GM19025 (cell line): ENCODE measurements at regions not wholly inside any gene's neighbourhood (a gene's known extent, or its start where the extent isn't known, plus 50 kb on each side); places are given as distances from the start of the nearest gene placed in this dataset.
"Not testable (repeated sequence)": the region's sequence is repeated elsewhere in the genome, so short reads cannot be mapped to it uniquely, and the experiment has no call there.

ENCODE experiments used
- ATAC-seq: cut with Tn5 transposase; IDR thresholded peaks from one replicate; pipeline ENCODE4 v1.9.1; 2021; ENCODE audit warnings: mild to moderate bottlenecking, low read depth, moderate library complexity; ENCODE audit not compliant: unreplicated experiment

DNA sequence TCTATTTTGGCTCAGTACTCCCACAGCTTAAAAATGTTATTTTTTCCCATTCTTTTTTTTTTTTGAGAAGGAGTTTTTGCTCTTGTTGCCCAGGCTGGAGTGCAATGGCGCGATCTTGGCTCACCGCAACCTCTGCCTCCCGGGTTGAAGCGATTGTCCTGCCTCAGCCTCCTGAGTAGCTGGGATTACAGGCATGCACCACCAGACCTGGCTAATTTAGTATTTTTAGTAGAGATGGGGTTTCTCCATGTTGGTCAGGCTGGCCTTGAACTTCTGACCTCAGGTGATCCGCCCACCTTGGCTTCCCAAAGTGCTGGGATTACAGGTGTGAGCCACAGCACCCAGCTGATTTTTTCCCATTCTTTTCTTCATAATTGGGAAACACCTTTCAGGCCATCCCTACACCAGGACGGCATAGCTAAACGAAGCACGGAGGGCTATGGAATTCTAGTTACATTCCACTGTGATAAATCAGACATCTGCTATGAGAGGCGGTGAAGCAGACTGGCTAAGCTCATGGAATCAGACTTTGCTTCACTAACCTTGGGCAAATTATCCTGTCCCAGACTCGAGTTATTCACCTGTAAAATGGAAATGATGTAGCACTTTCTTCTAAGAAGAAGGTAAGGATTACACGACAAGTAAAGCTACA is 68.7 kb upstream of the ZFAND5 start:
- not testable (repeated sequence) for ATAC-seq

DNA sequence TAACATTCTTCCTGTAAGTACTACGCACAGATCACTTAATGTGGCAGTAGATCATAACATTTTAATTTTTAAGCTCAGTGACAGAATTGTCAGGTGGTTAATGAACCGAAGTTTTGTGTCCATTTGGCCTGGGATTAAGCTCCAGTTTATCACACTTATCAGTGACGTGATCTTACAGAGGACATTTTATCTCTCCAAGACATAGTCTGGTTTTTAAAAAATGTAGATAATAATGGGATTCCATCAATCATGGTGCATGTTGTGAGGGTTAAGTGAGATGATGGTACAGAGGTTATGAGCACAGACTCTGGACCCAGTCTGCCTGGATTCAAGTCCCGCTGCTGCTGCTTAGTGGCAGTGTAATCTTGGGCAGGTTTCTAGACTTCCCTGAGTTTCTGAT is 66.0 kb upstream of the ZFAND5 start:
- no peak for ATAC-seq

DNA sequence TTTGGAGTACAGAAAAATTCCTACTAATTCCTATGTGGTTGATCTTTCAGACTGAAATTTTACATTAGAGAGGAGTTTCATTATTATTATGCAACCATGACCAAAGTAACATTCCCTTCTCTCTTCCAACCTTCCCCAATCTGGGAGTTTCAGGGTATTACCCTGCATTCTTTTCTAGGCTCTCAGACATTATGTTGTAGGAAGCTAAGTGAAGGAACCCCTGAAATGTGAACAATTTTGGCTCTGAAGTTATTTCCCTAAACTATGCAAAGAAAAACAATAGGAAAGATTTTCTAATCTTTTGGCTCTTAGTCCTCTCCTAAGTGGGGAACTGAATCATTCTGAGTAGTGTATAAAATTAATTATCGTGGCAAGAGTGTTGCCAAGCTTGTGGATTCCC is 63.3 kb upstream of the ZFAND5 start:
- no peak for ATAC-seq

DNA sequence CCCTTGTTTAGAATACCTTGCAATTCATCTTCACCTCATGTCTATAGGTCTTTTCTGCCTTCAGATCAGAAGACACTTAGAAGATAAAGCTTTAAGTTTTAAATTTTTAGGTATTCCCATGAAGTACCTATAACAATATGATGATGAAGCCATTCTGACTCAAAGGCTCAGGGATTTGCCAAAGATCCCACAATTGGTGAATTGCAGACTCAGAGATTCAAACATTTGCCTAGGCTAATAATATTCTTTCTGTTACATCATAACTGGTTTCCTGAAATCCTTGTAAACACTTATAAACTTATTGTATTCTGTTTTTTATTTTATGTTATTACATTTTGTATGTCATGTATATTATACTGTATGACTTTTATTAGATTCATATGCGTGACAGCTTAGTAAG is 62.8 kb upstream of the ZFAND5 start:
- no peak for ATAC-seq

DNA sequence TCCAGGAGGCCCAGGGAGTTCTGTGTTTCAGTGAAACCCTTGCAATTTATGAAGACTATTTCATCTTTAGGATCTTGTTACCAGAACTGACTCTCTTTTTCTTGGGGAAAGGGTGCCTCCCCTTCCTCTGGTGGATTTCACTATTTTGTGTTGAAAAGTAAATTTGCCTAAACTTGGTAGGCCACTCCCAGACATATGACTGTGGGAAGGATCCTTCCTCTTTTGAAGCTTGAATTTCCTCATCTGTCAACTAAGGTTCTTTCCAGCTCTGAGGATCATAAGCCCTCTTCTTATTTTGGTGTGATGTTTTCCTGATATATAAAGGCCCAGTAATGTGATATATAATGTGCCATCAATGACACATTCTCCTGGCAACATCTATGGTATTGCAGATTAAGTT is 59.1 kb upstream of the ZFAND5 start:
- ATAC-seq = no peak

DNA sequence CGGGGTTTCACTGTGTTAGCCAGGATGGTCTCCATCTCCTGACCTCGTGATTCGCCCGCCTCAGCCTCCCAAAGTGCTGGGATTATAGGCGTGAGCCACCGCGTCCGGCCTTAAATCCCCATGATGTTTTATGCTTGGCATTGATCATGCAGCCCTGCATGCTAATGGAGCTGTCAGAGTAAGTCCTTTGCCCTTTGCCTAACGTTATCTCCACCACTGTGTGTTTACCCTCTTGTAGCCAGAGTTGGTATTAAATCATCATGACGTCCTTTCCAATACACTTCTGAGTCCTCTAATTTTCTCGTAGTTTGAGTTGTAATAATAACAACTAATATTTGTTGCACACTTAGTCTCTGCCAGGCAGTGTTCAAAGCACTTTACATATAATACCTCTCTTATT is 57.2 kb upstream of the ZFAND5 start:
- no peak for ATAC-seq

DNA sequence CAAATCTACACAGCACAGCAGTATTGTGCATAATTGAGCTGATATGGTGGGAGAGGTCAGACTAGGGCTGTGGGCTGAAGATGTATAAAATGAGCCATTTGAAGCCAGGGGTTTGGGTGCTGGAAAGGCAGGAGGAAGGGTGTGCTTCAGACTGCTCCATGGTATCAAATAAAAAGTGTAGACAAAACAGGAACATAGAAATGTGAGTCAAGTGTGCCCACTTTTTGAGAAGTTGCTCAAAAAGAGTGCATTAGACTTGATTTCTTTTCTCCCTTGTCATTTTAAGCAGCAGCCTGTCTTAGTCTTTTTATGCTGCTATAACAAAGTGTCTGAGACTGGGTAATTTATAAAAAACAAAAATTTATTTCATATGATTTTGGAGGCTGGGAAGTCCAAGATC is 55.8 kb upstream of the ZFAND5 start:
- ATAC-seq = no peak

DNA sequence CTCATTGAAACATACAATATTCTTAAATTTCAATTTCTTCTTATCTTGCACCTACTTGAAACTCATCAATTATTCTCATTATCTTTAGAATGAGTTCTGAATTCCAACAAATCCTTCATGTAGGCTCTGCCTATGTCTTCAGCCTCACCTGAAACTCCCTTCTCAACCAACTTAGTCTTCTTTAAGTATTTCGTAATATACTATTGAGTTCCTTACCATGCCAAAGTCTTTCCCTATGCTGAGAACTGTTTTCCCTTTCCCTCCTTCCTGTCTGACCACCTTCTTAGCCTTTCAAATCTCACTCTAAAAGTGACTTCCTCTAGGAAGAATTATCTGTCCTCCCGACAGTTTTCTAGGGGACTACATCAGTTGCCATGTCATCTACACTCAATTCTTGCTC is 50.9 kb upstream of the ZFAND5 start:
- no peak for ATAC-seq

DNA sequence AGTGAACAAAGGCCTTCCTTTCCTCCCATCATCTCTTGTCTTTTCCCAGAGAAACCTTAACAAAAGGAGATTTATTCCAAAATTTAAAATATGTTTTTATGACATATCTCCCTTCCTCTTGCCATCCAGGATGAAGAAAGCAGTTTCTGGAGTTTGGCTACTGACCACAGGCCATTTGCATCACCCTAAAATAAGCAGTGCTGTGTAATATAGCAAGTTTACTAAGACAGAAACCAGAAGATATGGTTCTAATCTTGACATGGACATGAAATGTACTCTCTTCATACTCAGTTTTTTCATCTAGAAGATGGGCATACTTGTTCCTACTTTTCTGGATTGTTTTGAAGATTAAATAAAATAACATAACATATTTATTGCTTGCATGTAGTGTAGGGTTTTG is 50.2 kb upstream of the ZFAND5 start:
- ATAC-seq = no peak
